GM12872 (cell line): ENCODE measurements at regions not wholly inside any gene's neighbourhood (a gene's known extent, or its start where the extent isn't known, plus 50 kb on each side); places are given as distances from the start of the nearest gene placed in this dataset.

Experiments used
- CTCF ChIP-seq: IDR thresholded peaks from 3 replicates; pipeline ENCODE4 v1.5.1; 2011; ENCODE audit warnings: low read depth, mild to moderate bottlenecking, low read length, moderate library complexity; ENCODE audit not compliant: insufficient read depth

GRCh38 chr7:45455662-45456061 lies 118.5 kb upstream of the ADCY1 start:
- no peak for TF ChIP-seq CTCF

GRCh38 chr7:45456105-45456504 lies 118.1 kb upstream of the ADCY1 start:
- TF ChIP-seq CTCF, result no peak

GRCh38 chr7:45456747-45457524 lies 117.2 kb upstream of the ADCY1 start:
- no peak for TF ChIP-seq CTCF

GRCh38 chr7:45457591-45457990 lies 116.6 kb upstream of the ADCY1 start:
- no peak for TF ChIP-seq CTCF

- no peak for TF ChIP-seq CTCF
Observed at GRCh38 chr7:45459476-45459875, 114.7 kb upstream of the ADCY1 start.

- TF ChIP-seq CTCF, result no peak
Observed at GRCh38 chr7:45460379-45460778, 113.8 kb upstream of the ADCY1 start.

- no peak for TF ChIP-seq CTCF
Observed at GRCh38 chr7:45461026-45461425, 113.1 kb upstream of the ADCY1 start.
